Peyer's patch (tissue), 4 donors: ENCODE measurements at regions not wholly inside any gene's neighbourhood (a gene's known extent, or its start where the extent isn't known, plus 50 kb on each side); places are given as distances from the start of the nearest gene placed in this dataset.

Source experiments
- DNase-seq, 3 donors: peaks; one replicate each; pipeline ENCODE4 v3.0.0-alpha.2; 2017 to 2019
- H3K27ac ChIP-seq, 4 donors: fragments of 200-600 bp; sonication (generic); one replicate each; pipeline ENCODE4 v1.5.1; 2016 to 2019
- H3K27me3 ChIP-seq, 2 donors: fragments of 200-600 bp; sonication (generic); one replicate each; pipeline ENCODE4 v1.5.1; 2019
- H3K36me3 ChIP-seq, 3 donors: fragments of 200-600 bp; sonication (generic); one replicate each; pipeline ENCODE4 v1.5.1; 2016 to 2019
- H3K4me1 ChIP-seq, 4 donors: fragments of 200-600 bp; sonication (generic); one replicate each; pipeline ENCODE4 v1.5.1; 2016 to 2019
- H3K4me3 ChIP-seq, 4 donors: fragments of 200-600 bp; sonication (generic); 1 replicate in 3 of 4; 2 replicates in 1 of 4; pipeline ENCODE4 v1.5.1; 2016 to 2019; ENCODE audit warnings: mild to moderate bottlenecking in 1 of 4
- H3K9me3 ChIP-seq, 4 donors: fragments of 200-600 bp; sonication (generic); one replicate each; pipeline ENCODE4 v1.5.1; 2016 to 2019; ENCODE audit warnings: mild to moderate bottlenecking in 1 of 4
- POLR2A ChIP-seq, 2 donors: fragments of 450-650 bp; IDR thresholded peaks; one replicate each; pipeline ENCODE4 v1.5.1; 2017; ENCODE audit warnings: antibody characterized with exemption in 2 of 2, mild to moderate bottlenecking in 2 of 2, moderate library complexity in 2 of 2
- TF ChIP-seq, protein P1 (sequence below), 6 experiments: fragments of 450-650 bp in 4 of 6; fragments of 200-600 bp in 2 of 6; sonication (generic) in 1 of 6; IDR thresholded peaks; one replicate each; pipeline ENCODE4 v1.5.1; 2017 to 2019; ENCODE audit warnings: antibody characterized with exemption in 6 of 6, mild to moderate bottlenecking in 3 of 6, moderate library complexity in 1 of 6

GRCh38 chr10:59018977-59019376 is 157.5 kb upstream of the PHYHIPL start:
- H3K36me3 ChIP-seq, result no peaks in the 10 kb centered on the region
- H3K4me3 ChIP-seq, result no peak overlapping the region
- H3K27ac ChIP-seq, result no peak overlapping the region
- H3K4me1 ChIP-seq, result no peaks in the 10 kb centered on the region
- H3K9me3 ChIP-seq, result no peaks in the 10 kb centered on the region
- TF ChIP-seq, protein P1, sequence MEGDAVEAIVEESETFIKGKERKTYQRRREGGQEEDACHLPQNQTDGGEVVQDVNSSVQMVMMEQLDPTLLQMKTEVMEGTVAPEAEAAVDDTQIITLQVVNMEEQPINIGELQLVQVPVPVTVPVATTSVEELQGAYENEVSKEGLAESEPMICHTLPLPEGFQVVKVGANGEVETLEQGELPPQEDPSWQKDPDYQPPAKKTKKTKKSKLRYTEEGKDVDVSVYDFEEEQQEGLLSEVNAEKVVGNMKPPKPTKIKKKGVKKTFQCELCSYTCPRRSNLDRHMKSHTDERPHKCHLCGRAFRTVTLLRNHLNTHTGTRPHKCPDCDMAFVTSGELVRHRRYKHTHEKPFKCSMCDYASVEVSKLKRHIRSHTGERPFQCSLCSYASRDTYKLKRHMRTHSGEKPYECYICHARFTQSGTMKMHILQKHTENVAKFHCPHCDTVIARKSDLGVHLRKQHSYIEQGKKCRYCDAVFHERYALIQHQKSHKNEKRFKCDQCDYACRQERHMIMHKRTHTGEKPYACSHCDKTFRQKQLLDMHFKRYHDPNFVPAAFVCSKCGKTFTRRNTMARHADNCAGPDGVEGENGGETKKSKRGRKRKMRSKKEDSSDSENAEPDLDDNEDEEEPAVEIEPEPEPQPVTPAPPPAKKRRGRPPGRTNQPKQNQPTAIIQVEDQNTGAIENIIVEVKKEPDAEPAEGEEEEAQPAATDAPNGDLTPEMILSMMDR (IDR thresholded peaks at IDR 0.05), result no peak
- TF ChIP-seq POLR2A (IDR thresholded peaks at IDR 0.05), result no peak
- no peaks in the 10 kb centered on the region for H3K27me3 ChIP-seq
- DNase-seq, result no peak

- Histone ChIP-seq H3K4me1 (no peaks in the 10 kb centered on the region), H3K4me3 (no peak overlapping the region), H3K27ac (no peak overlapping the region), H3K36me3 (no peaks in the 10 kb centered on the region), H3K9me3 (no peaks in the 10 kb centered on the region), H3K27me3 (no peaks in the 10 kb centered on the region)
- DNase-seq, result no peak
- TF ChIP-seq POLR2A (IDR thresholded peaks at IDR 0.05), result no peak
- TF ChIP-seq, protein P1 (IDR thresholded peaks at IDR 0.05), result no peak
Measured at GRCh38 chr10:59019603-59020002, 156.8 kb upstream of the PHYHIPL start.

- H3K9me3 ChIP-seq, result no peaks in the 10 kb centered on the region
- no peak for DNase-seq
- TF ChIP-seq POLR2A (IDR thresholded peaks at IDR 0.05), result no peak
- TF ChIP-seq, protein P1 (IDR thresholded peaks at IDR 0.05), result no peak
- no peaks in the 10 kb centered on the region for H3K4me1 ChIP-seq
- H3K36me3 ChIP-seq, result no peaks in the 10 kb centered on the region
- no peak overlapping the region for H3K4me3 ChIP-seq
- no peak overlapping the region for H3K27ac ChIP-seq
- H3K27me3 ChIP-seq, result no peaks in the 10 kb centered on the region
Measured at GRCh38 chr10:59020502-59020901, 155.9 kb upstream of the PHYHIPL start.

- H3K36me3 ChIP-seq, result no peaks in the 10 kb centered on the region
- no peaks in the 10 kb centered on the region for H3K27me3 ChIP-seq
- peak in 1 of 3 donors; percentile 48 for DNase-seq
- no peaks in the 10 kb centered on the region for H3K4me1 ChIP-seq
- H3K27ac ChIP-seq, result no peak overlapping the region
- H3K9me3 ChIP-seq, result no peaks in the 10 kb centered on the region
- H3K4me3 ChIP-seq, result no peak overlapping the region
- no peak for TF ChIP-seq POLR2A (IDR thresholded peaks at IDR 0.05)
- TF ChIP-seq, protein P1 (IDR thresholded peaks at IDR 0.05), result no peak
Measured at GRCh38 chr10:59025981-59026765, 150.3 kb upstream of the PHYHIPL start.

- no peak overlapping the region for H3K4me3 ChIP-seq
- no peaks in the 10 kb centered on the region for H3K36me3 ChIP-seq
- H3K4me1 ChIP-seq, result no peaks in the 10 kb centered on the region
- TF ChIP-seq, protein P1 (IDR thresholded peaks at IDR 0.05), result no peak
- no peak for TF ChIP-seq POLR2A (IDR thresholded peaks at IDR 0.05)
- H3K27ac ChIP-seq, result no peak overlapping the region
- DNase-seq, result no peak
- no peaks in the 10 kb centered on the region for H3K27me3 ChIP-seq
- H3K9me3 ChIP-seq, result no peaks in the 10 kb centered on the region
Measured at GRCh38 chr10:59027975-59028655, 148.3 kb upstream of the PHYHIPL start.
